Body of pancreas (tissue), 4 donors: ENCODE measurements at regions not wholly inside any gene's neighbourhood (a gene's known extent, or its start where the extent isn't known, plus 50 kb on each side); places are given as distances from the start of the nearest gene placed in this dataset.

Source experiments
- ATAC-seq: fragments of 150-250 bp; one replicate; pipeline ENCODE4 v1.9.1; 2016
- DNase-seq, 4 donors: peaks; one replicate each; pipeline ENCODE4 v3.0.0-alpha.2; 2019
- H3K27ac ChIP-seq, 4 donors: fragments of 200-600 bp; sonication (generic); 1 replicate in 3 of 4; 2 replicates in 1 of 4; pipeline versions ENCODE4 v1.5.1 to v1.6.1; 2016 to 2019; ENCODE audit warnings: mild to moderate bottlenecking in 1 of 4, mixed read lengths in 1 of 4, moderate library complexity in 1 of 4
- H3K27me3 ChIP-seq, 2 donors: fragments of 200-600 bp; sonication (generic); one replicate each; pipeline ENCODE4 v1.6.0; 2016; ENCODE audit warnings: mild to moderate bottlenecking in 1 of 2
- H3K36me3 ChIP-seq, 2 donors: fragments of 200-600 bp; sonication (generic); replicated peaks in 1 of 2; 2 replicates each; pipeline ENCODE4 v1.5.1; 2016; ENCODE audit warnings: low read depth in 2 of 2; ENCODE audit not compliant: insufficient read depth in 1 of 2
- H3K4me1 ChIP-seq: fragments of 200-600 bp; sonication (generic); one replicate; pipeline ENCODE4 v1.6.0; 2016
- H3K4me3 ChIP-seq, 2 donors: fragments of 200-600 bp; sonication (generic); 1 replicate in 1 of 2; 2 replicates in 1 of 2; pipeline ENCODE4 v1.5.1; 2016 to 2019
- H3K9me3 ChIP-seq, 3 donors: fragments of 200-600 bp; sonication (generic); 1 replicate in 2 of 3; 2 replicates in 1 of 3; pipeline ENCODE4 v1.5.1; 2016
- CTCF ChIP-seq, 7 experiments: fragments of 450-650 bp in 4 of 7; fragments of 200-600 bp in 3 of 7; sonication (generic) in 3 of 7; IDR thresholded peaks; one replicate each; pipeline ENCODE4 v1.5.1; 2016 to 2019; ENCODE audit warnings: antibody characterized with exemption in 7 of 7
- POLR2A ChIP-seq, 3 donors: fragments of 450-650 bp; IDR thresholded peaks; one replicate each; pipeline ENCODE4 v1.6.1; 2016; ENCODE audit warnings: antibody characterized with exemption in 3 of 3, mild to moderate bottlenecking in 2 of 3
- WGBS, 2 donors: methylation state at CpG; one replicate each; pipeline ENCODE4 v1.1.5; 2017; 5-methylcytosine and 5-hydroxymethylcytosine counted together
- intact Hi-C: fragments of 100-400 bp; cut with DNase I; formaldehyde crosslinking; loops from one replicate; pipeline ENCODE4 v1.15.1; 2023

- Histone ChIP-seq H3K4me3 (no peak overlapping the region), H3K27ac (no peak overlapping the region), H3K36me3 (no peaks in the 10 kb centered on the region), H3K27me3 (no peaks in the 10 kb centered on the region), H3K9me3 (no peaks in the 10 kb centered on the region), H3K4me1 (no peaks in the 10 kb centered on the region)
- TF ChIP-seq POLR2A (IDR thresholded peaks at IDR 0.05) (no peak), CTCF (IDR thresholded peaks at IDR 0.05) (no peak)
- intact Hi-C loops, result no loop called here
- no peak for ATAC-seq
- 82 to 91% methylated on average over 7 of the region's 9 CpGs for WGBS, 2 donors
- no peak for DNase-seq
These were observed 197.6 kb downstream of the PHETA1 start for GRCh38 chr12:111171345-111171744.

- DNase-seq (peak in 1 of 4 donors; percentile 42), ATAC-seq (no peak)
- H3K4me1 ChIP-seq, result no peaks in the 10 kb centered on the region
- no peaks in the 10 kb centered on the region for H3K27me3 ChIP-seq
- H3K27ac ChIP-seq, result no peak overlapping the region
- TF ChIP-seq CTCF (IDR thresholded peaks at IDR 0.05) (no peak), POLR2A (IDR thresholded peaks at IDR 0.05) (no peak)
- H3K4me3 ChIP-seq, result no peak overlapping the region
- intact Hi-C loops, result no loop called here
- no peaks in the 10 kb centered on the region for H3K36me3 ChIP-seq
- 47 to 66% methylated on average over 8 of the region's 8 CpGs for WGBS, 2 donors
- no peaks in the 10 kb centered on the region for H3K9me3 ChIP-seq
These were observed 198.4 kb downstream of the PHETA1 start for GRCh38 chr12:111170543-111170942.

- WGBS, 2 donors, result 63 to 75% methylated on average over 12 to 13 of the region's 13 CpGs
- no peaks in the 10 kb centered on the region for H3K4me1 ChIP-seq
- H3K36me3 ChIP-seq, result no peaks in the 10 kb centered on the region
- no peak for DNase-seq
- TF ChIP-seq POLR2A (IDR thresholded peaks at IDR 0.05), result no peak
- no peak for TF ChIP-seq CTCF (IDR thresholded peaks at IDR 0.05)
- no peak for ATAC-seq
- no peaks in the 10 kb centered on the region for H3K9me3 ChIP-seq
- no peaks in the 10 kb centered on the region for H3K27me3 ChIP-seq
- H3K4me3 ChIP-seq, result no peak overlapping the region
- H3K27ac ChIP-seq, result no peak overlapping the region
- intact Hi-C loops, result no loop called here
These were observed 199.4 kb downstream of the PHETA1 start for GRCh38 chr12:111169456-111169855.

GRCh38 chr12:111169032-111169431 is 199.9 kb downstream of the PHETA1 start:
- 80 to 82% methylated on average over 2 to 8 of the region's 8 CpGs for WGBS, 2 donors

GRCh38 chr12:111168009-111168900 is 200.6 kb downstream of the PHETA1 start:
- Histone ChIP-seq H3K4me3 (no peak overlapping the region), H3K36me3 (no peaks in the 10 kb centered on the region), H3K9me3 (no peaks in the 10 kb centered on the region), H3K4me1 (no peaks in the 10 kb centered on the region), H3K27me3 (no peaks in the 10 kb centered on the region), H3K27ac (no peak overlapping the region)
- 66% methylated on average over 16 of the region's 16 CpGs for WGBS, 2 donors
- DNase-seq, result no peak
- ATAC-seq, result no peak
- TF ChIP-seq POLR2A (IDR thresholded peaks at IDR 0.05) (no peak), CTCF (IDR thresholded peaks at IDR 0.05) (no peak)
- intact Hi-C loops, result no loop called here

More at GRCh38 chr12:111169032-111169431, 199.9 kb downstream of the PHETA1 start:
- Histone ChIP-seq H3K4me3 (no peak overlapping the region), H3K36me3 (no peaks in the 10 kb centered on the region), H3K9me3 (no peaks in the 10 kb centered on the region), H3K27ac (no peak overlapping the region), H3K27me3 (no peaks in the 10 kb centered on the region), H3K4me1 (no peaks in the 10 kb centered on the region)
- no peak for TF ChIP-seq POLR2A (IDR thresholded peaks at IDR 0.05)
- ATAC-seq (no peak), DNase-seq (no peak)
- intact Hi-C loops, result no loop called here
